ENCODE measurements at regions not wholly inside any gene's neighbourhood (a gene's known extent, or its start where the extent isn't known, plus 50 kb on each side); places are given as distances from the start of the nearest gene placed in this dataset.
"Not testable (repeated sequence)": the region's sequence is repeated elsewhere in the genome, so short reads cannot be mapped to it uniquely, and the experiment has no call there.

- DNase-seq, result peak; percentile 1
Measured at GRCh38 chr1:91148641-91149069, 126.8 kb upstream of the ZNF644 start.

- DNase-seq, result no peak
Measured at GRCh38 chr1:91141858-91142257, 120.0 kb upstream of the ZNF644 start.

- DNase-seq, result no peak
Measured at GRCh38 chr1:91138959-91139358, 117.1 kb upstream of the ZNF644 start.

GRCh38 chr1:91137173-91137852 lies 115.5 kb upstream of the ZNF644 start:
- DNase-seq, result no peak

GRCh38 chr1:91135799-91136198 lies 114.0 kb upstream of the ZNF644 start:
- no peak for DNase-seq

- DNase-seq, result no peak
Measured at GRCh38 chr1:91133248-91133647, 111.4 kb upstream of the ZNF644 start.

GRCh38 chr1:91130256-91130985 lies 108.6 kb upstream of the ZNF644 start:
- DNase-seq, result no peak

- DNase-seq, result no peak
Measured at GRCh38 chr1:91129458-91129857, 107.6 kb upstream of the ZNF644 start.

GRCh38 chr1:91129017-91129416 lies 107.2 kb upstream of the ZNF644 start:
- DNase-seq, result no peak

- no peak for DNase-seq
Measured at GRCh38 chr1:91124989-91125417, 103.2 kb upstream of the ZNF644 start.

GRCh38 chr1:91124290-91124985 lies 102.6 kb upstream of the ZNF644 start:
- DNase-seq, result no peak

GRCh38 chr1:91123773-91124172 lies 101.9 kb upstream of the ZNF644 start:
- DNase-seq, result no peak

- DNase-seq, result no peak
Measured at GRCh38 chr1:91123319-91123718, 101.5 kb upstream of the ZNF644 start.

GRCh38 chr1:91122106-91122717 lies 100.4 kb upstream of the ZNF644 start:
- no peak for DNase-seq

- no peak for DNase-seq
Measured at GRCh38 chr1:91121366-91121765, 99.5 kb upstream of the ZNF644 start.

GRCh38 chr1:91120936-91121335 lies 99.1 kb upstream of the ZNF644 start:
- no peak for DNase-seq

- no peak for DNase-seq
Measured at GRCh38 chr1:91120421-91120820, 98.6 kb upstream of the ZNF644 start.

- no peak for DNase-seq
Measured at GRCh38 chr1:91104712-91105111, 82.9 kb upstream of the ZNF644 start.

- DNase-seq, result no peak
Measured at GRCh38 chr1:91101328-91101727, 79.5 kb upstream of the ZNF644 start.

GRCh38 chr1:91099746-91100621 lies 78.1 kb upstream of the ZNF644 start:
- no peak for DNase-seq

- DNase-seq, result no peak
Measured at GRCh38 chr1:91098299-91098906, 76.6 kb upstream of the ZNF644 start.

GRCh38 chr1:91095321-91095720 lies 73.5 kb upstream of the ZNF644 start:
- not testable (repeated sequence) for DNase-seq

Data from NCI-H2171 treated with DMSO at 0.1 percent for 48 hours (cell line).